HepG2 (cell line): ENCODE measurements at regions not wholly inside any gene's neighbourhood (a gene's known extent, or its start where the extent isn't known, plus 50 kb on each side); places are given as distances from the start of the nearest gene placed in this dataset.

ENCODE experiments used
- CTCF ChIP-seq: sonication (generic); formaldehyde crosslinking; IDR thresholded peaks from 2 replicates; pipeline ENCODE4 v1.5.0; 2020; ENCODE audit warnings: mild to moderate bottlenecking, missing genetic modification reagents, moderate library complexity
- NFE2L1 ChIP-seq: sonication (generic); formaldehyde crosslinking; IDR thresholded peaks from 2 replicates; pipeline ENCODE4 v1.4.0; 2020; ENCODE audit warnings: missing genetic modification reagents, mild to moderate bottlenecking, borderline replicate concordance
- ZBTB33 ChIP-seq: sonication (generic); formaldehyde crosslinking; IDR thresholded peaks from 2 replicates; pipeline ENCODE4 v1.4.0; 2020; ENCODE audit warnings: missing genetic modification reagents

GRCh38 chr2:3065928-3066327 lies 311.7 kb downstream of the EIPR1 start:
- TF ChIP-seq NFE2L1 (CRISPR knock-in tag) (no peak), ZBTB33 (no peak), CTCF (CRISPR knock-in tag) (no peak)
